NCI-H460 (cell line): ENCODE measurements at regions not wholly inside any gene's neighbourhood (a gene's known extent, or its start where the extent isn't known, plus 50 kb on each side); places are given as distances from the start of the nearest gene placed in this dataset.

Experiments used
- DNase-seq: peaks from one replicate; pipeline ENCODE4 v3.0.0-alpha.2; 2016; ENCODE audit warnings: low read depth; ENCODE audit errors: extremely low read depth

DNA sequence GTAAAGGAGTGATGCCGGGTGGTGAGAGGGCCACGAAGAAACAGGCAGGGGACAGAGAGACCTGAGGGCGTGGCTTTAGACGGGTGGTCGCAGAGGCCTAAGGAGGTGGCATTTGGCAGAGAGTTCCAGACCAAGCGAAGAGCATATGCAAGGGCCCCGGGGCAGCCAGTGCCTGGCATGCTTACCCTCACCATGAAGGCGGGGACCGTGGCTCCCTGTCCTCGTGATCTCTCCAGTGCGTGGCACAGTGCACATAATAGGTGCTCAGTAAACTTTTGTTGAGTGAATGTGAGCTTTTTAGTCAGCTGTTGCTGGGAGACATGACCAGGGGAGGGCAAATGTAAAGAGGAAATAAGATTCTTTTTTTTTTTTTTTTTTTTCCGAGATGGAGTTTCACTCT is 245.6 kb upstream of the GSE1 start:
- no peak for DNase-seq

DNA sequence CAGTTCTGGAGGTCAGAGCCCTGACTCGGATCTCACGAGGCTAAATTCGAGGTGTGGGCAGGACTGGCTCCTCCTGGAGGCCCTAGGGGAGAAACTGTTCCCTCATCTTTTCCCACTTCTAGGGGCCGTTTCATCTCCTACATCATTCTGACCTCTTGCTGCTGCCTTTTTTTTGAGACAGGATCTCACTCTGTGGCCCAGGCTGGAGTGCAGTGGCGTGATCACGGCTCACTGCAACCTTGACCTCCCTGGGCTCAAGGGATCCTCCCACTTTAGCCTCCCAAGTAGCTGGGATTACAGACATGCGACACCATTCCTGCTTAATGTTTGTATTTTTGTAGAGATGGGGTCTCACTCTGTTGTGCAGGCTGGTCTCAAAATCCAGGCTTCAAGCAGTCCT is 244.1 kb upstream of the GSE1 start:
- no peak for DNase-seq

DNA sequence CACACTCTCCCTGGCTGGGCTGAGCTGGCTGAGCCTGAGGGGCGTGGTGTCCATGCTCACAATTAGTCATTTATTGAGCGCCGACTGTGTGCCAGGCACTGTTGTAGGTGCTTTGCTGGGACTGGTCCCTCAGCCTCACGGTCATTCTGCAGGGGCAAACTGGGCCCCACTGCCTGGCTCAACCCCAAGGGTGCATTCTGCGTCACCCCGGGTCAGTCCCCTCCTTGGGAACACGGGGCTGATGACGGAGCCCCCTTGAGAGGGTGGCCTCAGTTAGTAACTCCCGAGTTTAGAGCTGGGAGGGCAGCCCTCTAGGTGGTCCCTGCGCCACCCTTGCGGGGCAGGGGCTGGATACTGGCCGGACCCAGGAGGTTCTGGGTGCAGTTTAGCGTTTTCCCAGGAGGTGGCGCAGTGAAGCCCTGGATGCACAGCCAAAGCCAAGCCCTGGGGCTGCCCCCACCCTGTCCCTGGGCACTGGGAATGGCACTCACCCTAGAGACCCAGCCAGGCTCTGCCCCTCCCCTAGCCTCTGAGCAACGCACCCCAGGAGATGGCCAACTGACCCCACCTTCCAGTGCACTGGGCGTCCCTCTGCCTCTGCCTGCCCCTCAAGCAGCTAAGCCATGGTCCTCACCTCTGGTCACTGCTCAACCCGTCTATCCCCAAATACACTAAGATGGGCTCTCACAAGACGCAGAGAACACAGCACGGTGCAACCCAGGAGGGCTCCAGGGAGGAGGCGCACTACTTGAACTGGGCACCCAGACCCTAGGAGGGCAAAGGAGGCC is 243.2 kb upstream of the GSE1 start:
- peak; percentile 21 for DNase-seq

DNA sequence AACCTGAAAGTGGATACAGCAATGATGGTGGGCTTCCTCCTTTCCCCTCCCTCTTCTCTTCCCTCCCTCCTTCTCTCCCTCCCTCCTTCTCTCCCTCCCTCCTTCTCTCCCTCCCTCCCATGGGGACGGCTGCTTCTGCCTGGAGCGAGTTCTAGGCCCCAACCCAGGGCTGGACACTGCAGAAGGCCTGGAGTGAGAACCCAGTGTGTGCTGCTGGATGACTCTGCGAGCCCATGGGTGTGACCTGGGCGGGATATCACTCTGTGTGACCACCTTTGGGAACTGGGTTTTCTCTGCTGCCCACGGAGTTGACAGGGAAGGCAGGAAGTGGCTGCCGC is 242.6 kb upstream of the GSE1 start:
- no peak for DNase-seq

DNA sequence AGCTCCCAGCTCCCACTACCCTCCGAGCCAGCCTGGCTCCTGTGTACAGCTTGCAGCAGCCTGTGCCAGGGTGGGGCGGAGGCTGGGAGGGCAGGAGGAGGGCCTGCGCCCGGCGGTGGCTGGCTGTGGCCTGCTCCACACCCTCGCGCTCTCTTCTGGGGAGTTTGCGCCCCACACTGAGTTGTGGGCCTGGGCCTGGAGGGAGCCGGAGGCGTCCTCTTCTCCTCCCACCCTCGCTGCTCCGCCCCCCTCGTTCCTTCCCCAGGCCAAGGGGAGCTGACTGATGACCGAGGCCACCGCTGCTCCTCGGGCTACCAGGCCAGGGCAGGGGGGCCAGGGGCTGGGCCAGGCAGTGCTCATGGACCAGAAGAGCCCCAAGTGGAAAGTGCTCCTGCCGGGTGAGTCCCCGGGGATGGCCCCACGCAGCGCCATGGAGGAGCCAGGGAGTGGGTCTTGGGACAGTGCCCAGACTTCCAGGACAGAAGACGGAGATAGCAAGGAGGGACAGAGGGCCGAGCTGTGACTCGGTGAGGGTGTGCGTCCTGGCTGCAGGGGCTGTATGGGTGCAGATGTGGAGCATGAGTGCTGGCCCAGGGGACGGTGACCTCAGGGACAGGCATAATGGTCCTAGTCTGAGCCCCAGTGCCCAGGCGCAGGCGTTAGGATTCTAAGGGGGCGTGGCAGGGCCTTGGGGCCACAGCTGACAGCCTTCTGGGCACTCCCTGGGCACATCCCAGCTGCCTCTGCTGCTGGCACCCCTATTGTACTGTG is 242.1 kb upstream of the GSE1 start:
- DNase-seq: no peak

DNA sequence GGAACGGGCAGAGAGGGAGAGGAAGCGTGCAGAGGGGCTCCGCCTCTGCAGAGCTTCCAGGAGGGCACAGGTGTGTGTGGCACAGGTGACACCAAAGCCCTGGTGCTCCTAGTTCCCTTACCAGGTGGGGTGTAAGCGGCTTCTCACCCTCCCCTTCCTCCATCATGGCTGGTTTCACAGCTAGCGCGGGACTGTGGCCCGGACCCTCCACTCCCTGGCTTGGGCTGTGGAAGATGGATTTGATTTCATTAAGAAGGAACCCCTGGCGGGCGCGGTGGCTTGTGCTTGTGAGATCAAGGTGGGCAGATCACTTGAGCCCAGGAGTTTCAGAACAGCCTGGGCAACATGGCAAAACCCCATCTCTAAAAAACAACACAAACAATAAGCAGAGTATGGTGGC is 241.2 kb upstream of the GSE1 start:
- DNase-seq: no peak

DNA sequence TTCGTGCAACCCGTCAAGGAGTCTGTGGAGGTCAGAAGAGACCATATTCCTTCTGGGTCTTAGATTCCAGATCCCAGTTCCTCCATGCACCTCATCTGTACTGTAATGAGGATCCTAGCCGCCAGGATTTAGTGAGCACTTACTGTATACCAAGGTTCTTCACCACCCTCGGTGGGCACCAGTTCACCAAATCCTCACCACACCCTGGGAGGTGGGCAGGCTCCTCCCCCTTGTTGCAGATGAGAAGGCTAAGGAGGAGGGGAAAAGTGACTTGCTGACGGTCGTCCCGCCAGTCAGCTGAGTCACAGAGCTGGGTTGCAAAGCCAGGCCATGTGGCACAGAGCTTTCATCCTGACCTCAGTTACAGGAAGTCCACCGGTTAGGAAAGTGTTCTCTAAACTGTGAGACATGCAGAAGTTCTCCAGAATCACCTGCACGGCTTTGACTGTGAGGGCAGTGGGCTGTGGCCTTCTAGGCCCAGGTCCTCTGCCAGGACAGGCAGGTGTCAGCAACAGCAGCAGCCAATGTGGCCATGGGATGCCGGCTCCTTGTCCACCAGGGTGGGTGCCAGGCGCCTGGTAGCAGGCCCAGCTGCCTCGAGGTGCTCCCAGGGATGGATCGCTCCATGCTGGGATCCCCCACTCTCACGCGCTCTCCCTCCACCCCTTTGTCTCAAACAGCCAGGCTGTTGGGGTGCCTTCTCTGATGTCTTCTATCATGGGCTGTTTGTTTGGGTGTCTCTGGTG is 240.3 kb upstream of the GSE1 start:
- DNase-seq: no peak

DNA sequence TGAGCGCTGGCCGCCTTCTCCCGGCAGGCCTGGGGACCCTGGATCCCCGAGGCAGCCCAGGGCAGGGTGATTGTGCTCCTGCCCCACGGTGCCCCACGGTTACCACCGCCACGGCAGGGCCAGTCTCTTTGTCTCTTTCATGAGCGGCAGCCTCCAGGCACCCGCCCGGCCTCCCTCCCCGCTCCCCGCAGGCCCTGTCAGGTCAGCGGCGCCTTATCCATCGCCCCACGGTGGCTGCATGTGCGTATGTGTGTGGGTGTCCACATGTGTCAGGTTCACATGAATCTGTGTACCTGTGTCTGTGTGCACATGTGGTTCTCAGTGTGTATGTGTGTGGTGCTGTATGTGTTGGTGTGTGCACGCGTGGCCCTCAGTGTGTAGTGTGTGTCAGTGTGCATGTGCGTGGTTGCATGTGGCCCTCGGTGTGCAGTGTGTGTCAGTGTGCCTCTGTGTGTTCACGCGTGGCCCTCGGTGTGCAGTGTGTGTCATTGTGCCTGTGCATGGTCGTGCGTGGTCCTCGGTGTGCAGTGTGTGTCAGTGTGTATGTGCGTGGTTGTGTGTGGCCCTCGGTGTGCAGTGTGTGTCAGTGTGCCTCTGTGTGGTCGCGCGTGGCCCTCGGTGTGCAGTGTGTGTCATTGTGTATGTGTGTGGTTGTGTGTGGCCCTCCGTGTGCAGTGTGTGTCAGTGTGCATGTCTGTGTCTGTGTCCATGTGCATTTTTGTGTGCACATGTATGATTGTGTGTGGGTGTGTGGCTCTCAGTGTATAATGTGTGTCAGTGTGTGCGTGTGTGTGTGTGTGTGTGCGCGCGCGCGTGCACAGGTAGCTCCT is 239.2 kb upstream of the GSE1 start:
- DNase-seq: no peak

DNA sequence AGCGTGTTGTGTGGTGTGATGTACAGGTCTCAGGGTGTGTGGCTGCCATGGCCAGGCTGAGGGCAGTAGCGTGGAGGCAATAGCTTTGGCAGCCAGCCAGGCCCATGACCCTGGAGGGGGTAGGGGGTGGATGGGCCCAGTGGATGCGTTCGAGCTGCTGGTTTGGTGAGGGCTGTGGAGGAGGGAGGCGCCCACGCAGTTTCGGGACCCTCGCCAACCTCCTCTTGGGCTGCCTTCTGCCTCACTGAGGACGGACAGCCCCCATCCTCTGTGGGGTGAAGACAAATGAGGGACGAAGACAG is 238.6 kb upstream of the GSE1 start:
- no peak for DNase-seq

DNA sequence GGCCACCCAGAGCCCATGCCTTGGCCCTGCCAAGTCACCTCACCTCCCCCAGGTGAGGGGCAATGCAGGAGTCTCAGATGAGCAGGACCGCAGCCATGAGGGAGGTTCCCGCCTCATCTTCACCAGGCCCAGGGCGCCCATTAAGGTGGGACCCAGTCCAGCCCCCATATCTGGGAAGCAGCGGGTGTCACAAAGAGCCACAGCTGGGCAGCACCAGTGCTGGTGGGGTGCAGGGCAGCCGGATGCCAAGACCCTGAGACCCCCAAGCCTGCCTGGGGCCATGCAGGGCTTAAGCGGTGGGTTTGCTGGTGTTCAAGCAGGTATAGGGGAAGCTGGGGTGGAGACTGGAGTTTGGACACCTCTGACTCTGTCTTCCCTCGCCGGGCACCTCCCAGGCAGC is 237.8 kb upstream of the GSE1 start:
- no peak for DNase-seq

DNA sequence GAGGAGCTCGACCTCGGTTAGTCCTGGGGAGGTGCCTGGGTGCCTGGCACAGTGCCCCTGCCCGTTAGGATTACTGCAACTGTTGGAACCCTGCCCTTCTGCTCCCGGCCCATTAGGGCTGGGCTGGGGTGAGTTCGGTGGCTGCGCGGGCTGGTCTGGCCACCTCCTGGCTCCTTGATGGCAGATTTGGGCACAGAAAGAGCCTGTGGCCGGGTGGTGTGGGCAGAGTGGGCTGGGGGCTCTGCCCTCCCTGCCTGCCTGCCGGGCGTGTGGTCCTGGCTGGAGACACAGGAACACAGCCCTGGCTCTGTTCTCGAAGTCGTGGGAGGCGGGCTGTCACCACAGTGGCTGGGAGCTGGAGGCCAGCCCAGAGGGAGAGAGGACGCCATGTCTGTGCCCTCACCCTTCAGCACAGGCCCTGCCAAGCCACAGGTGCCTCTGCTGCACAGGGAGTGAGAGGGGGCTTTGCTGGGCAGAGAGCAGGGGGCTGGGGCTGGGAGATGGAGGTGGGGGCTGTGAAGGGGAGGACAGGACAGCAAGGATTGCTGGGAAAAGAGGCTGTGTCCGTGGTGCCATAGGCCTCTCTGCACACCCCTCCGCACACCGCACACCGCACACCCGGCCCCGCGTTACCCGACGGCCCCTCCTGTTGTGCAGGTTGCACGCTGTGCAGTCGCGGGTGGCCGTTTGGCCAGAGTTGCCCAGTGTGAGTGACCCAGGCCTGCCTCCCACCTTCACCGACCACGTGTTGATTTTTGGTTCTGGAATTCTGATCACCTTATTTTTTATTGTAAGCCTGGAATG is 236.6 kb upstream of the GSE1 start:
- no peak for DNase-seq

DNA sequence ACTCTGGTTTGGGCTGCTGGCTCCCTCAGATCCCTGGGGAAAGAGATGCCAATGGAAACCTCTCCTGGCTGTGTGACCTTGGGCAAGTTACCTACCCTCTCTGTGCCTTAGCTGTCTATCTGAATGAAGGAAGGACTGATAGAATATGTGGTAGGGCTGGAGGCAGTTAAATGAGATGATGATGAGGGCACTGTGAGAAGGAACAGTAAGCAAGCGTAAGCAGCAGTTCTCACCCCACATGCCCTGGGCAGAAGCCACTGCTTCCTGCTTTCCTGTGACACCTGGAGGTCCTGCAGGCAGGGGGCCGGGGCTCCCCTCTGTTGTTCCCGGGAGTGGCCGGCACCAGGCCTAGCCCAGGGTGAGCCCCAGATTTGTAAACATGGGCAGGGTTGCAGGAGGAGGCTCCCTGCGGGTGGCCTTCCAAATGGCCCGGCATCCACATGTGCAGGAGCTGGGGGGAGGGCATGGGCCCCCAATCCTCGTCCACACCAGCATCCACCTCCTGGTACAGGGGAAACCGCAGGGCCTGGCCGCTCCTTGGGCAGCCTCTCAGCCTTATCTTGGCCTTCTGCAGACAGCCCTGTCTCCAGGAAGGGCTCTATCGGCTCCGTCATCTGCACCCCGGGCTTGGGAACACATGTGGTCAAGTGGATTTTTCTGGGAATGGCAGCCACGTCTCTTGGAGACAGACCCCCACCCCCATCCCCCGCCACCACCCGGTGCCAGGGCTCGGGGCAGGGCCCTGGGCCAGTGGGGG is 235.6 kb upstream of the GSE1 start:
- no peak for DNase-seq

DNA sequence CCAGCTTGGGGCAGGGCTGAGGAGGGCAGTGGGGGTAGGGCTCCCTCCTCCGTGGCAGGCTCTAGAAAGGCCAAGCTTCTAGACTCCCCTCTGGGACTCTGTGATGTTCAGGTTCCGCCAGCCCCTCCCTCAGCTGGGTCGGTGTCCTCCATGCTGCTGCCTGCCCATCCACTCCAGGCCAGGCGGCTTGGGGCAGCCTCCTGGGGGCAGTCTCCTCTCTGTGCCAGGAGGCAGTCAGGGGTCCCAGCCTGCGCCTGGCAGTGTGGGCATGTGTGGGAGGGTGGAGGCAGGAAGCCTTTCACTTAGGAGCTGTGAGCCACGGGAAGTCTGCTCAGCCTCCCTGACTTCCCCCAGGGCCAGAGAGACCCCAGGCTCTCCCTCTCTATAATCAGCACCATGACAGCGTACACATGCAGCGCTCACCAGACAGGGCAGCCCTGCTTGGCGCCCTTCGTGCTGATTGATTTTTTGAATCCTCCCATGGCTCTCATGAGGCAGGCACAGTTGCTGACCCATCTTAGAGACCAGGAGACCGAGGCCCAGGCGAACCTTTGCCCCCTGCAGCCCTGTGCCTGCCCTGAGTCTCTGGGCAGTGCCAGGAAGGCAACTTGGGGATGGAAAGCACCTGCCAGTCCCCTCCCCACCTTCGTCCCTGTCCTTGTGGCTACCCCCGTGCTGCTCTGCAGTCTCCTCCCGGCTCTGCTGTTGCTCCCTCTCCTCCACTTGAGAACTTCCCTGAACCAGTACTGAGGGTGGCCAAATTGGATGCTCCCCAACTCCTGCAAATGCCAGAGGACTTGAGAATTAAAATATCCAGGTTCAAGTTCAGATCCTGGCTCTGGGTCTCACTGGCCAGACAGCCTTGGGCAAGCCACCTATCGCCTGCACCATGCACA is 234.7 kb upstream of the GSE1 start:
- DNase-seq: no peak

DNA sequence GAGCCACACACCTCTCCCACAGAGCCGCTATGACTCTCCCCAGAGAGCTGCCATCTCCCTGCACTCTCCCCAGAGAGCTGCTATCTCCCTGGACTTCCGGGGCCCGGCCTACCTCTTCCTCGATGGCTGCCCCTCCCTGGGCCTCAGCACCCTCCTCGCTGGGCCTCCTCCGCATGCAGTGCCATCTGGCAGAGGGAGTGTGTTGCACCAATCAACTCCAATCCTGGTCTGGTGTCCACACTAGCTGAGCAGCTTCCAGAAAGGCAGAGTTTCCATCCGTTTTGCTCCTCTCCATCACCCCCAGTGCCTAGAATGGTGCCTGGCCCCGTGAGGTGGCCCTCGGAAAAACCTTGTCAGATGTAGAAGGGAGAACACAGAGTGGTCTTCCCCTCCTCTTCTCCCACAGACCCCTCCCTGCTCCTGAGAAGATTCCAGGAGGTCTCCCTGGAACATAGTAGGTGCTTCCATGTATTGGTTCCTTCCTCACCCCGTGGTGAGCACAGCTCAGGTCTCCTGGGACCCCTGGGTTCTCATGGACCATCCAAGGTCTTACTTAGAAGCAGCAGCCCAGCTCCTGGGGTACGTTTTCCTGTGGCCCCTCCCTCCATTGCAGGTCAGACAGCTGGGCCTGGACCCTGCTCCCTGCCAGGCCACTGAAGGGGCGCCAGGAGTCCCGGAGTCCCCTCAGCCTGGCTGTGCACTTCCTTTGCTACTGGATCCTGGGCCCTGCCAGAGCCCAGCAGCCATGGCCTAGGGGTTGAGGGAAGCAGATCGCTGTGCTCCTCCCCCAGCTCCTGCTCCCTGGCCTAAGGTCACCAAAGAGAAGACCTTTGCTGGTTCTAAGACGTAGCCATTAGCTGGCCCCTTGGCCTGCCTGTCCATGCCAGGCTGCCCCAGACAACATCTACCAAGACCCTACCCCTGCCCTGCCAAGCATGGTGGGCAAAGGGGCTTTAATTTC is 233.8 kb upstream of the GSE1 start:
- no peak for DNase-seq

DNA sequence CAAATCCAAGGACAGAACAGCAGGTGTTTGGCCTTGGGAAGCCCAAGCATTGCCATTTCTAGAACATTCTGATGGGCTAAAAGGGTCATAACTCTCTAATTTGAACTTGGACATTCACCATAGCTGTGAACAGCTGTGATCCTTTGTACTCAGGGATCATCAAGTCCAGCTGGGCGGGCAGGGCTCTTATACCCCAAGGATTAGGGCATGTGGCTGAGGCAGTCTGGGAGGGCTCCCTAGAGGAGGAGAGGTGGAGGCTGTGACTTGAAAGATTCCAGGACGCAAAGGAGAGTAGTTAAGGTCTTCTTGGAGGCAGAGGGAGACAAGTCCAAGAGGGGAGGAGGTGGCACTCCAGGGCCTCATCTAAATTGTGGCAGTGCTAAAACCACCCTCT is 233.1 kb upstream of the GSE1 start:
- DNase-seq: no peak

DNA sequence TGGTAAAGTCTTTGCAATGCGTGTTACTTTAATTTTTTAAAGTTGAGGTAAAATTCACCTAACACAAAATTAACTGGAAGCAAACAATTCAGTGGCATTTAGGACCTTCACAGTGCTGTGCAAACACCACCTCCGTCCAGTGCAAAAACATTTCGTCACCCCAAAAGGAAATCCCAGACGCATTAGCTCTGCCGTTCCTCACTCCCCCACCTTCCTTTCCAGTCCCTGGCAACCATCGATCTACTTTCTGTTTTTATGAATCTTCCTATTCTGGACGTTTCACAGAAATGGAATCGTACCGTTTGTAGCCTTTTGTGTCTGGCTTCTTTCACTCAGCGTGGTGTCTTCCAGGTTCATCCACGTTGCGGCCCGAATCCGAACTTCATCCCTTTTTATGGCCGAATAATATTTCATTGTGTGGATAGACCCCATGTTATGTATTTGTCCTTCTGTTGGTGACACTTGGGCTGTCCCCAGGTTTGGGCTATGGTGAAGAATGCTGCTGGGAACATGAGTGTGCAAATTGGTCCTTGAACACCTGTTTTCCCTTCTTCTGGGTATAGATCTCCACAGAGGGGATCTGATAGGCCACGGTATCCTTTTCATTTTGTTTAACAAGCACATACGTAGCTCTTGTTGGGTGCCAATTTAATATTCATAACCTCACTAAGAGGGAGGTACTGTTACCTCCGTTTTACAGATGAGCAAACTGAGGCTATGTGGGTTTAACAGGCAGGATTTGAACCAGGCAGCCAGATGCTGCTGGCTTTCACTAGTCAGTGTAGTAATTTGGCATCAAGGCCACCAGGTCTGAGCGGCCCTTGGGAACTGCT is 232.0 kb upstream of the GSE1 start:
- DNase-seq: no peak
